GM23248 (cell line): ENCODE measurements at regions not wholly inside any gene's neighbourhood (a gene's known extent, or its start where the extent isn't known, plus 50 kb on each side); places are given as distances from the start of the nearest gene placed in this dataset.

Experiments
- DNase-seq: peaks from one replicate; pipeline ENCODE4 v3.0.0-alpha.2; 2015
- H2AFZ ChIP-seq: fragments of 200-600 bp; sonication (generic); 2 replicates; pipeline ENCODE4 v1.6.1; 2016; ENCODE audit warnings: antibody characterized with exemption
- H3F3A ChIP-seq: fragments of 200-600 bp; sonication (generic); 2 replicates; pipeline ENCODE4 v1.6.1; 2016; ENCODE audit warnings: mild to moderate bottlenecking, antibody characterized with exemption, mixed run types; ENCODE audit not compliant: insufficient read depth
- H3K27ac ChIP-seq: fragments of 200-600 bp; sonication (generic); 2 replicates; pipeline ENCODE4 v1.5.1; 2016; ENCODE audit warnings: mild to moderate bottlenecking
- H3K27me3 ChIP-seq: fragments of 200-600 bp; sonication (generic); replicated peaks from 2 replicates; pipeline ENCODE4 v1.6.1; 2016; ENCODE audit warnings: mild to moderate bottlenecking; ENCODE audit not compliant: insufficient read depth
- H3K36me3 ChIP-seq: fragments of 200-600 bp; sonication (generic); 2 replicates; pipeline ENCODE4 v1.6.1; 2016; ENCODE audit warnings: low read depth, mild to moderate bottlenecking
- H3K4me1 ChIP-seq: fragments of 200-600 bp; sonication (generic); 2 replicates; pipeline ENCODE4 v1.6.1; 2016; ENCODE audit warnings: mild to moderate bottlenecking; ENCODE audit not compliant: insufficient read depth
- H3K4me2 ChIP-seq: fragments of 200-600 bp; sonication (generic); one replicate; pipeline ENCODE4 v1.6.1; 2016; ENCODE audit warnings: mild to moderate bottlenecking; ENCODE audit not compliant: unreplicated experiment
- H3K4me3 ChIP-seq: fragments of 200-600 bp; sonication (generic); 2 replicates; pipeline ENCODE4 v1.5.1; 2016; ENCODE audit warnings: mild to moderate bottlenecking
- H3K79me2 ChIP-seq: fragments of 200-600 bp; sonication (generic); 2 replicates; pipeline ENCODE4 v1.6.1; 2016; ENCODE audit warnings: mild to moderate bottlenecking; ENCODE audit not compliant: insufficient read depth
- H3K9ac ChIP-seq: fragments of 200-600 bp; sonication (generic); 2 replicates; pipeline ENCODE4 v1.6.1; 2016; ENCODE audit warnings: mild to moderate bottlenecking
- H3K9me2 ChIP-seq: fragments of 200-600 bp; sonication (generic); 2 replicates; pipeline ENCODE4 v1.6.1; 2016; ENCODE audit warnings: mixed run types, mild to moderate bottlenecking, moderate library complexity; ENCODE audit not compliant: insufficient read depth
- H3K9me3 ChIP-seq: fragments of 200-600 bp; sonication (generic); one replicate; pipeline ENCODE4 v1.6.1; 2017; ENCODE audit warnings: low read depth
- H4K20me1 ChIP-seq: fragments of 200-600 bp; sonication (generic); 2 replicates; pipeline ENCODE4 v1.6.0; 2016; ENCODE audit not compliant: insufficient read depth
- EZH2 ChIP-seq: fragments of 200-600 bp; sonication (generic); IDR thresholded peaks from 2 replicates; pipeline ENCODE4 v1.6.1; 2018; ENCODE audit warnings: antibody characterized with exemption, mild to moderate bottlenecking; ENCODE audit not compliant: insufficient read depth, poor library complexity, severe bottlenecking
- EZH2phosphoT487 ChIP-seq: fragments of 200-600 bp; sonication (generic); IDR thresholded peaks from 2 replicates; pipeline ENCODE4 v1.6.1; 2018; ENCODE audit warnings: antibody characterized with exemption, moderate library complexity, mild to moderate bottlenecking, low read depth; ENCODE audit not compliant: insufficient read depth
- WGBS, 2 experiments: methylation state at CpG; one replicate each; pipeline ENCODE4 v1.1.6; 2015 to 2017; ENCODE audit warnings: low lambda C conversion rate in 2 of 2, low coverage in 1 of 2; ENCODE audit errors: missing lambda C conversion rate in 2 of 2; 5-methylcytosine and 5-hydroxymethylcytosine counted together
- in situ Hi-C: fragments of 300-500 bp; cut with MboI; formaldehyde crosslinking; loops from 2 replicates; pipeline ENCODE4 v1.15.0; 2020

GRCh38 chr15:27675571-27675970 is 423.5 kb downstream of the OCA2 start:
- no peaks in the 10 kb centered on the region for H3K9me2 ChIP-seq
- H3K4me2 ChIP-seq: no peak overlapping the region
- H2AFZ ChIP-seq: no peak overlapping the region
- no peak for TF ChIP-seq EZH2phosphoT487
- no peak for TF ChIP-seq EZH2
- H3K27me3 ChIP-seq: no peaks in the 10 kb centered on the region
- no peak overlapping the region for H3K4me3 ChIP-seq
- H3K79me2 ChIP-seq: no peaks in the 10 kb centered on the region
- no peaks in the 10 kb centered on the region for H3K4me1 ChIP-seq
- H3K27ac ChIP-seq: no peak overlapping the region
- 42 to 48% methylated on average over 8 of the region's 8 CpGs for WGBS, 2 experiments
- no peaks in the 10 kb centered on the region for H3F3A ChIP-seq
- no peaks in the 10 kb centered on the region for H4K20me1 ChIP-seq
- in situ Hi-C loops: no loop called here
- DNase-seq: no peak
- H3K9me3 ChIP-seq: no peaks in the 10 kb centered on the region
- H3K36me3 ChIP-seq: no peaks in the 10 kb centered on the region
- H3K9ac ChIP-seq: no peak overlapping the region

- no peaks in the 10 kb centered on the region for H3K9me3 ChIP-seq
- no peaks in the 10 kb centered on the region for H4K20me1 ChIP-seq
- no peak for DNase-seq
- no peaks in the 10 kb centered on the region for H3K9me2 ChIP-seq
- H2AFZ ChIP-seq: no peak overlapping the region
- no peaks in the 10 kb centered on the region for H3F3A ChIP-seq
- no peaks in the 10 kb centered on the region for H3K36me3 ChIP-seq
- no peak overlapping the region for H3K4me3 ChIP-seq
- H3K79me2 ChIP-seq: no peaks in the 10 kb centered on the region
- no peak overlapping the region for H3K27ac ChIP-seq
- in situ Hi-C loops: no loop called here
- no peak for TF ChIP-seq EZH2phosphoT487
- TF ChIP-seq EZH2: no peak
- no peaks in the 10 kb centered on the region for H3K4me1 ChIP-seq
- no peaks in the 10 kb centered on the region for H3K27me3 ChIP-seq
- 51 to 56% methylated on average over 10 of the region's 10 CpGs for WGBS, 2 experiments
- H3K4me2 ChIP-seq: no peak overlapping the region
- no peak overlapping the region for H3K9ac ChIP-seq
These were observed 424.3 kb downstream of the OCA2 start for GRCh38 chr15:27674826-27675225.

GRCh38 chr15:27673766-27674445 is 425.2 kb downstream of the OCA2 start:
- no peaks in the 10 kb centered on the region for H4K20me1 ChIP-seq
- no peaks in the 10 kb centered on the region for H3K36me3 ChIP-seq
- WGBS, 2 experiments: 59% methylated on average over 15 of the region's 15 CpGs
- no peaks in the 10 kb centered on the region for H3K79me2 ChIP-seq
- H3K4me2 ChIP-seq: no peak overlapping the region
- H3K4me3 ChIP-seq: no peak overlapping the region
- no peaks in the 10 kb centered on the region for H3K27me3 ChIP-seq
- no peak overlapping the region for H2AFZ ChIP-seq
- DNase-seq: no peak
- no peaks in the 10 kb centered on the region for H3F3A ChIP-seq
- H3K9ac ChIP-seq: no peak overlapping the region
- no peak for TF ChIP-seq EZH2
- TF ChIP-seq EZH2phosphoT487: no peak
- in situ Hi-C loops: no loop called here
- no peak overlapping the region for H3K27ac ChIP-seq
- H3K9me3 ChIP-seq: no peaks in the 10 kb centered on the region
- no peaks in the 10 kb centered on the region for H3K9me2 ChIP-seq
- no peaks in the 10 kb centered on the region for H3K4me1 ChIP-seq

GRCh38 chr15:27672537-27672936 is 426.6 kb downstream of the OCA2 start:
- H3K27me3 ChIP-seq: no peaks in the 10 kb centered on the region
- TF ChIP-seq EZH2 (no peak), EZH2phosphoT487 (no peak)
- H4K20me1 ChIP-seq: no peaks in the 10 kb centered on the region
- no peak overlapping the region for H3K27ac ChIP-seq
- no peak overlapping the region for H3K9ac ChIP-seq
- no peaks in the 10 kb centered on the region for H3K9me3 ChIP-seq
- no peaks in the 10 kb centered on the region for H3K4me1 ChIP-seq
- no peak overlapping the region for H3K4me2 ChIP-seq
- no peaks in the 10 kb centered on the region for H3F3A ChIP-seq
- H3K36me3 ChIP-seq: no peaks in the 10 kb centered on the region
- in situ Hi-C loops: no loop called here
- H3K79me2 ChIP-seq: no peaks in the 10 kb centered on the region
- no peak overlapping the region for H3K4me3 ChIP-seq
- 61% methylated on average over 8 of the region's 8 CpGs for WGBS, 2 experiments
- no peak overlapping the region for H2AFZ ChIP-seq
- DNase-seq: no peak
- no peaks in the 10 kb centered on the region for H3K9me2 ChIP-seq
